ENCODE measurements at regions not wholly inside any gene's neighbourhood (a gene's known extent, or its start where the extent isn't known, plus 50 kb on each side); places are given as distances from the start of the nearest gene placed in this dataset.

- no peak for DNase-seq
These were observed 62.2 kb upstream of the SOX6 start for GRCh38 chr11:16418428-16419097.

GRCh38 chr11:16412525-16413172 is 56.3 kb upstream of the SOX6 start:
- DNase-seq: no peak

GRCh38 chr11:16410479-16410878 is 54.1 kb upstream of the SOX6 start:
- no peak for DNase-seq

- no peak for DNase-seq
These were observed 52.3 kb upstream of the SOX6 start for GRCh38 chr11:16408619-16409018.

GRCh38 chr11:16406226-16406625 is 49.9 kb upstream of the SOX6 start:
- DNase-seq: no peak

Measured in NCI-H2029 (cell line).